ENCODE measurements at regions not wholly inside any gene's neighbourhood (a gene's known extent, or its start where the extent isn't known, plus 50 kb on each side); places are given as distances from the start of the nearest gene placed in this dataset.

- no peaks in the 10 kb centered on the region for H3K79me1 ChIP-seq (ENCODE audit: low read depth in 1 of 2, low read length in 2 of 2)
- H2AFZ ChIP-seq (replicated peaks; ENCODE audit: low read length, poor library complexity): no peak overlapping the region
- H4K8ac ChIP-seq (ENCODE audit: low read depth in 2 of 2, low read length in 2 of 2): no peak overlapping the region
- H3K9me3 ChIP-seq (ENCODE audit: control insufficient read depth, insufficient read depth, low read length): peaks cover 12% of the 10 kb centered on the region; the same call in 1 of the 2 replicates
- H3K9me1 ChIP-seq (ENCODE audit: insufficient read depth, low read length): no peaks in the 10 kb centered on the region
- POLR2A ChIA-PET (ENCODE audit: unreplicated experiment): no interaction called here
- no peaks in the 10 kb centered on the region for H3K27me3 ChIP-seq (ENCODE audit: control insufficient read depth, insufficient read depth, low read length)
- 60% methylated on average over 2 of the region's 26 CpGs; no CpG with 5 or more reads in 1 of the 2 experiments for WGBS, 2 experiments (ENCODE audit: extremely low coverage in 2 of 2, insufficient read length in 1 of 2)
- H2BK20ac ChIP-seq (ENCODE audit: low read depth, low read length): no peak overlapping the region
- no peak overlapping the region for H3K9ac ChIP-seq (ENCODE audit: low read depth, low read length)
- no peak overlapping the region for H3K4me3 ChIP-seq (ENCODE audit: insufficient read depth, low read depth, low read length)
- no peak overlapping the region for H3K4ac ChIP-seq (ENCODE audit: low read depth, low read length)
- CTCF ChIA-PET: no interaction called here
- H4K5ac ChIP-seq (ENCODE audit: low read depth, low read length): no peak overlapping the region
- DNase-seq: no peak
- no peak overlapping the region for H3K27ac ChIP-seq (ENCODE audit: insufficient read depth, low read length)
- H3K14ac ChIP-seq (replicated peaks; ENCODE audit: low read depth, low read length): no peak overlapping the region
- H2AK5ac ChIP-seq (ENCODE audit: low read depth, low read length): no peak overlapping the region
- H3K23ac ChIP-seq (ENCODE audit: low read depth, low read length): no peak overlapping the region
- no peak overlapping the region for H3K18ac ChIP-seq (ENCODE audit: low read depth, low read length)
- no TSS peak for BruUV-seq (replicated peaks)
- TF ChIP-seq SMC3 (IDR thresholded peaks at IDR 0.05; ENCODE audit: low read depth, low read length) (no peak), ELK1 (IDR thresholded peaks at IDR 0.05; ENCODE audit: borderline replicate concordance, low read depth, low read length) (no peak), RCOR1 (IDR thresholded peaks at IDR 0.05; ENCODE audit: insufficient replicate concordance, low read length) (no peak), RFX5 (IDR thresholded peaks at IDR 0.05; ENCODE audit: low read depth, low read length) (no peak), CEBPB (IDR thresholded peaks at IDR 0.05; ENCODE audit: low read depth, low read length) (no peak)
- H2BK120ac ChIP-seq (ENCODE audit: low read depth, low read length): no peak overlapping the region
- intact Hi-C loops (cut with micrococcal nuclease): no loop called here
- no peaks in the 10 kb centered on the region for H4K20me1 ChIP-seq (ENCODE audit: insufficient read depth, low read length)
- H2BK5ac ChIP-seq (ENCODE audit: low read depth, low read length, poor library complexity, severe bottlenecking): no peak overlapping the region
- no peak overlapping the region for H2BK15ac ChIP-seq (ENCODE audit: low read depth, low read length)
- no peak overlapping the region for H2AK9ac ChIP-seq (replicated peaks; ENCODE audit: low read depth, low read length, poor library complexity)
- no peak overlapping the region for H3K56ac ChIP-seq (ENCODE audit: extremely low read depth, insufficient read depth, low read length)
- dilution Hi-C loops (cut with HindIII; ENCODE audit: low sequenced_read_pairs, unreplicated experiment): no loop called here
- H4K91ac ChIP-seq (ENCODE audit: insufficient read depth, low read depth, low read length): no peak overlapping the region
- H3K4me1 ChIP-seq (ENCODE audit: control insufficient read depth, insufficient read depth, low read length): no peaks in the 10 kb centered on the region
- in situ Hi-C loops (cut with MboI; ENCODE audit: low sequenced_read_pairs): no loop called here
- H3K36me3 ChIP-seq (ENCODE audit: control insufficient read depth, insufficient read depth, low read length): no peaks in the 10 kb centered on the region
- no peak for ATAC-seq (ENCODE audit: low read depth)
- H3K4me2 ChIP-seq (ENCODE audit: low read depth, low read length): no peak overlapping the region
These were observed 608.4 kb upstream of the FOXG1 start for GRCh38 chr14:28157887-28158791.

Measured in IMR-90 (cell line).